Activated CD4-positive, alpha-beta T cell treated with anti-CD3 and anti-CD28 coated beads for 4 hours (primary cell): ENCODE measurements at regions not wholly inside any gene's neighbourhood (a gene's known extent, or its start where the extent isn't known, plus 50 kb on each side); places are given as distances from the start of the nearest gene placed in this dataset.
"Not testable (repeated sequence)": the region's sequence is repeated elsewhere in the genome, so short reads cannot be mapped to it uniquely, and the experiment has no call there.

Experiments used
- DNase-seq, 2 donors: peaks; one replicate each; pipeline ENCODE4 v3.0.0-alpha.2; 2020

DNA sequence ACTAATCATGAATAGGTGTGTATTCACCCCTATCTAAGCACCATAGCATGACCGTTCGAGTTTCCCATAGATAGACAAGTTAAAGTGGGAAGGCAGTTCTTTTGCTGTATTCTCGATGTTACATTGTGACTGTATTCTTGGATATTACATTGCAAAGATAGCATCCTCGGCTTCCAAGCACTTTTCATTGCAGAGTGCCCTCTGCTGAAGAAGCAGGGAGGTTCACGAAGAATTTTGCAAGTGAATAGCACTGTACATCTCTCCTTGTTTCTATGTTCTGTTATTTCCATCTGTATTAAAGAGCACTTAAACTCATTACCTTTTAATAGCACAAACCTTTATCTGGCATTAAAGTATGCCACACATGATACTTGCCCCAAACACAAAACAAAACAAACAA lies 426.7 kb upstream of the ARX start:
- no peak for DNase-seq

DNA sequence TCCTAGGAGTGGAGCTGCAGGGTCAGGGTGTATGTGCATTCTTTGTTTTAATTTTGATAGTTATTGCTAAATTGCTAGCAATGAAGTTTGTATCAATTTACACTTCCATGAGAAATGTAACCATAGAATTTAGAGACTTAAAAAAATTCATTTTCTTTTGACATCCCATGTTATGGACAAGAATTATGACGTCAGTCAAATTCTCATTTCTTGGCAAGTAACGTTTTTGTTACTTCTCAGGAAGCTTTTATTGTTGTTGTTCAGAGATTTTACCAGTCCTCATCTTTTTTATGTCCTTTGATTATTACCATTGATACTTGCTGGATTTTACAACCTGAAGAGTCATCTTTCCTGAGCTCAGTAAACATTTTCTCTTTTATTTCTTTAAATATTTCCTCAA lies 417.5 kb upstream of the ARX start:
- DNase-seq = no peak

DNA sequence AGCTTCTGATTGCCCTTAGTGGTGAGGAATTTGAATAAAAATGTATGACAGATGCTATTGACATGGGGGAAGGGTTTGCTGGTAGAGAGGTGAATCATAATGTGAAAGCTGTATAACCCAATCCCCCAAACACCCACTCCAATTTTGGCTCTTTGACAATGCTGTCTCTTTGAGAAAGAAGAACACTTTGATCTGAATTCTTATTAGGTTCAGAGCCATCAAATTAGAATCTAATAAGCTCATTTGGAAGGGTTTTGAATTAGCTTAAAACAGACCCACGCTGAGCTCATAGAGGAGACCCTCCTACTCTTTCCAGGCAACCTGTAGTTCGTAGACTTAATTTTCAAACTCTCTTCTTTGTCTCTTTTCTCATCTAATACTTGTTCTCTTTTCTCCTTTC lies 416.6 kb upstream of the ARX start:
- DNase-seq = no peak

DNA sequence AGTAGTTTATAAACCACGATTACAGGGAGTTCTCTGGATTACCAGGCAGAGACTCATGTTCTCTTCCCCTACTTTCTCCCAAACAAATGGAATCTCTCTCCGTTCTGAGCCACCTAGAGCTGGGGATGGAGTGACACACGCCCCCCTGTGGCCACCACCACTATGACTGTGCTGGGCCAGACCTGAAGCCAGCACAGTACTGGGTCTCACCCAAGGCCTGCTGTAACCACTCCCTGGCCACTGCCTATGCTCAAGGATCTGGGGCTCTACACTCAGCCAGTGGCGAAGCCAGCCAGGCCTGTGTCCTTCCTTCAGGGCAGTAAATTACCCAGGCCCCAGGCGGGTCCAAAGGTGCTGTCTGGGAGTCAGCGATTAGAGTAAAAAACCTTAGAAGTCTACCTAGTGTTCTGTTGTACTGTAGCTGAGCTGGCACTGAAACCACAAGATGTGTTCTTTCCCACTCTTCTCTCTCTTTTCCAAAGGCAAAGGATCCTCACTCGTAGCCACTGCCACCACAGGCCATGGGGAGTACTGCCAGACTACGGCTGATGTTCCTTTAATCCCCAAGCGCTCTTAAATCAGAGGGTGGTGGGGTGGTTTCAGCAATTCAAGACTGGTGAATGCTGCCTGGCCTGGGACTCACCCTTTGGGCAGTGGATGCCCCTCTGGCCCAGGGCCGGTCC lies 412.2 kb upstream of the ARX start:
- DNase-seq = no peak

DNA sequence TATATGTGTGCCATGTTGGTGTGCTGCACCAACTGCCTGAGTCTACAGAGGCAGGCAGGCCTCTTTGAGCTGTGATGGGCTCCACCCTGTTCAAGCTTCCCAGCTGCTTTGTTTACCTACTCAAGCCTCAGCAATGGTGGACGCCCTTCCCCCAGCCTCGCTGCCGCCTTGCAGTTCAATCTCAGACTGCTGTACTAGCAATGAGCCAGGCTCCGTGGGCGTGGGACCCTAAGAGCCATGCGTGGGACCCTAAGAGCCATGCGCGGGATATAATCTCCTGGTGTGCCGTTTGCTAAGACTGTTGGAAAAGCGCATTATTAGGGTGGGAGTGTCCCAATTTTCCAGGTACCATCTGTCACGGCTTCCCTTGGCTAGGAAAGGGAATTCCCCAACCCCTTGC lies 388.4 kb upstream of the ARX start:
- DNase-seq = not testable (repeated sequence)

DNA sequence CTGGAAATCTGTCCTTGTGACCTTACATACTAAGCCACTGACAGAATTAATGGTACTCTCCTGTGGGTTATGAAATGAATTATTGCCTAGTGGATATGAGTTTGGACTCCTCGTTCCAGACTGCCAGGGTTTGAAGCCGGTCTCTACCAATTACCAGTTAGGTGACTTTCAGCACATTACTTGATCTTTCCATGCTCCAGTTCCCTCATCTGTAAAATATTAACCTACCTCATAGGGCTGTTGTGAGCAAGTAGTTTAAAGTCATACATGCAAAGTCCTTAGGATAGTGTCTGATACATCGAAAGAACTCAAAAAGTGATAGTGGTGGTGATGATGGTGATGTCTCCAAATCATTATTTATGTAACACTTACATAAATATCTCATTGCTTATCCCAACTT lies 373.5 kb upstream of the ARX start:
- DNase-seq = no peak

DNA sequence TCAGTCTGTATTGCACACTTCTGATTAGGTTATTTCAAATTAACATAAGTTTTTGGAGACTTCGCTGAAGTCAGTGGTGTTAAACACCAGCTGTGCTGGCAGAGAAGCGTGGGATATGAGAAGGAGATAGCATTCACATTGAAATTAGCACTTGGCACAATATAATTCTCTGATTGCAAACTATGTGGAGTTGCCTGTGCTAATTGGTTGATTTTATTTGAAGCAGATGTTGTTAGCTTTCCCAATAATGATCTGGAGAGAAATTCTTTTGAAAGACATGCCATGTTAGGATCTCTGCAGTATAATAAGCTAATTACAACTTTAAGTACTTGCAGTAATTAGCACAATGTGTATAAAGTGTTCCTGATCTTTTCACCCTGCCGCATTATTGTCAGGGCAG lies 367.4 kb upstream of the ARX start:
- DNase-seq = no peak

DNA sequence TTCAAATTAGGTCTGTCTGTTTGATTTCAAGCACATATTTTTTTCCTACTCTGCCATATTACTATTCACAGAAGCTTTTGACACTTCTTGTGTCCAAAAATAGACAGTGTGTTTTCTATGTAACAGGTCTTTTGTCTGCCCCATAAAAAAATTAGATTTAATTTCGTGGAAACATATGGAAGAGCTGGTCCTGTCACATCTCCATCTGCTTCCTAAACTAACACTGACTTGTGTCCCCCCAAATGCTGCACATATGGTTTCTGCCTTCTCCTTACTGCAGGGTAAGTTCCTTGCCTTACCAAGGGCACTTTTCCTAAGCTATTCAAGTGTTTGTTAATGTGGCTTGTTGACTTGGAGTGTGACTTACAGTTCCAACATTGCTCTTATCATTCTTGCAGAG lies 340.7 kb upstream of the ARX start:
- no peak for DNase-seq

DNA sequence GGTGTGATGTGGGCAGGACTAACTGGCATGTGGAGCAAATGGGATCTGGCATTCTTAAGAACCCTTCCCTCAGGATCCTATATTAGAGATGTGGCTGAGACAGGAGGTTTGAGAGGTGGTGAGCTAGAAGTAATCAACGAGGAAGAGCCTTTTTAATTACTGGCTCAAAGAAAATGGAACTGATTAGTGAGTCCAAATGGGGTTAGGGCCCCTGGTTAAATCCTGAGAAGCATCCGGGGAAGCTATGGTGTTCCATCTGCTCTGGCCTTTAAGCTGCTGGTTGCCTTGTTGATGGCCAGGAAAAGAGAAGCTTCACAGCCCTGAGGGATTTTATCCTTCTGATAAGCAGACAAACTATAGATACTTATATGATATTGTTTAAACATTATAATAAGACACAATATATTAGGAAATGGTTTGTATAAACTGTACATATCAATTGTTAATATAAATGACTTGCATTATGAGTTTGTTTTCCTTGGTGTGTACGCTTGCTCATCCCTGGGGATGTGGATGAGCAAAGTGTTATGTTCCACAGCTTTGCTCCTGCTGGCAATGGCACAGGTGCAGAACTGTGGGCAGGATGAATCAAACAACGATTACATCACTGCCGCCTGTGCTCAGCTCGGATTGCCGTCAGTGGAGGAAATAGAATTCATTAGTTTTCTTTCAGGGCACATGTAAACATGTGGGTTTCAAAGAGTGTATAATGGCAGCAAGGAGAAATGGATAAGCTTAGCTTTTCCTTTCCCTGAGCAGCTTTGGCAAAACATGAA lies 328.6 kb upstream of the ARX start:
- DNase-seq = no peak

DNA sequence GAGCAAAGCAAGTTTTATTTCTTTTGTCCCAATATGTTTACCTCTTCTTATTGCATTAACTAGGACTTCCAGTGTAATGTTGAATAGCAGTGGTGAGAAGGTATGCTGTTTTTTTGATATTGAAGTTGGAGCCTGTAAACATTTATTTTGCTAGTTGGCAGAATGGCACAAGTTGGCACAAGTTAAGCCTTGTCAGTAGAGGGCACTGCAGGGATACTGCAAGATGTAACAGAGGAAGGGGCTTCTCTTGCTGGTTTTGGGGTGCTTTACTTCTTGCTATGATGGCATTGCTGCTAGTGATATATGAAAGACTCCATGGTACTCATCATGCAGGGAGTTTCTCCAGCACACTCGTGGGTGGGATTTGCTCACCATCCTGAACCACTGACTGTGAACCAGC lies 327.3 kb upstream of the ARX start:
- DNase-seq = no peak

DNA sequence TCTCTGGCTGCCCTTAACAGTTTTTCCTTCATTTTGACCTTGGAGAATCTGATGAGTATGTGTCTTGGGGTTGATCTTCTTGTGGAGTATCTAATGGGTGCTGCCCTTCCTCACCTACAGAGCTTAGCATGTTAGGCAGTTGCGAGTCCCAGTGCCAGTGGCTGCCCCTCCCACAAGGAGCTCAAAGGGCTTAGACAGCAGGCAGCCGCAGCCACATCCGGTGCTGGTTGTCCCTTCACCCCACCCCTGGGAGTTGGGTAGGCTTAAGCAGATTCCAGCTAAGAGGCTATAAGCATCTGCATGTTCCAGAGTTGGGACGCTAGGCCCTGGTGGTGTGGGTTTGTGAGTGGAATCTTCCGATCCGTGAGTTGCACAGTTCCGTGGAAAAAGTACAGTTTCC lies 322.1 kb upstream of the ARX start:
- DNase-seq = no peak

DNA sequence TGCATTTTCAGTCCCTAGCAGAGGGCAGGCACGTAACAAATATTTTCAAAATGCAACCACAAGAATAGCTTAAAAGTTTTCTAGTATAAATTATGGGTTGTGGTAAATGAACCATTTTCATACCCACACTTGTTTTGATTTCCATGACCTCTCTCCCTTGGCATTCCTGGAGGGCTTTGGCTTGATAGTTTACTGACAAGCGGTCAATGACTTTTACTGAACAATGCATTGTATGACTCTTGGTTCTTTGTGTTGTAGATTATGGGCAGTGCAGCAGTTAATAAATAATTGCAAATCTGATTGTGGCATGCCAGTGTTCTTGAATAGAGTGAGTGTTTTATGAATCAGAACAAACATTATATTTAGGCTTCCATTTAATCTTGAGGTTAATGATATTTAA lies 285.2 kb upstream of the ARX start:
- no peak for DNase-seq

DNA sequence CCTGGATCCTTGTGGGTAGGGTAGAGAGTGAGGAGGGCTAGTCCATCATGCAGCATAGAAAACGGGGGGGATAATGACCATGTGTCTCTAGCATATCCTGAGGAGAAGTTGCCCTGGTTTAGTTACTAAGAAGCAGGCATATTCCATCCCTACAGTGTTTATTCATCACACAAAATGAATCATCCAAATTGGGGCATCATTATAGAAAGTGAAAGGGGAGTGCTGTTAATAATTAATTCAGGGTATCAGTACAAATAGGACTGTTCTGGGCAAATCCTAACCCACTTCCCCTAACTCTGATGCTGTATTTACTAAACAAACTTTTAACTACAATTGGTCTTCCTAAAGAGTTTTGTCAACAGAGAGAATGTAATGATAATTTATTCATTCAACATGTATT lies 281.1 kb upstream of the ARX start:
- DNase-seq = no peak

DNA sequence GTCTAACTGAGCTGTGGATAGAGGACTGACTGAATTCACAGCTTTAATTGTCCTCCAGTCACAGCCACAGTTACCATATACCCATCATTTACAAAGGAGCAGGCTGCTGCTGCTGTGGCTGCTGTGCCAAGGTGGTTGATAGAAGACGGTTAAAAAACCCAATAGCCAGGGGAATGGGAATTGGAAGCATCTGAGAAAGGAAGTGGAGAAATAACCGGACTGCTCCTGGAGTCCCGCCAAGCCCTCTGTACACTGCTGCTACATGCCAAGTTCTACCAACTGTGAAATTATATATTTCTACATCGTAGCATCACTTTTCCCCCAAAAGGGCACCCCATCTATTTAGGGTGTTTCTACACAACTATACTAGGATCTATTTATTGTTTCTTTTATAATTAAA lies 279.7 kb upstream of the ARX start:
- no peak for DNase-seq

DNA sequence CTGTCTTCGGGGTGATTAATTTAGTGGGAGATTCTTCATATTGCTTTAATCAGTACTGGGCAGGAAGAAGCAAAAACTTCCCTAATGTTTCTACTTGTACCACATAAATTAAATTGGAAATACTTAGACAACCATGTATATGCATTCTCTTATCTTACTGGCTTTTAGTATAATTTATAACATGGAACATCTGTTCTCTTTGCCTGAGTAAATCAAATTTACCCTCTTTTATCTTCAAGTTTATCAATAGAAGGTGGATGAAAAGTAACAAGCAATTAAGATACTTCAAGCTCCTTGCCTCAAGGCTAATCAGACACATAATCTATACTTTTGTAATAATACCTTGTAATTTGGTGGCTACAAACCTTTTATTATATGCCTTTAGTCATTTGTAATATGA lies 274.4 kb upstream of the ARX start:
- DNase-seq = no peak

DNA sequence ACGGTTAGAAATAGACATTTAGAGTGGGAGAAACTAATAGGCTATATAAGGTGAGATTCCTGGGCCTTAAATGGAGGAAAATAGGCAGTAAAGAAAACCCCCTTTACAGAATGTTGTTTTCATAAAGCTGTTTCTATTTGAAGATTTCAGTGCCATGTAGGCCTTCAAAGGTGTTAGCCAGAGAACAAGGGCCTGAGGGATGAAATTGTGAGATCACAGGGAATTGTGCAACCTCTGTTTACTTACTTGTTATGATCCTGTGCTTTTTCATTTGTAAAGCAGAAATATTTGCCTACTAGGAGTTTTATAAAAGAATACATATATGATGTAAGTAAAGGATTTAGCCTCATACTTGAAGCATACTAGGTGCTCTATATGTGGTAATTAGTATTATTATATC lies 272.9 kb upstream of the ARX start:
- DNase-seq = no peak

DNA sequence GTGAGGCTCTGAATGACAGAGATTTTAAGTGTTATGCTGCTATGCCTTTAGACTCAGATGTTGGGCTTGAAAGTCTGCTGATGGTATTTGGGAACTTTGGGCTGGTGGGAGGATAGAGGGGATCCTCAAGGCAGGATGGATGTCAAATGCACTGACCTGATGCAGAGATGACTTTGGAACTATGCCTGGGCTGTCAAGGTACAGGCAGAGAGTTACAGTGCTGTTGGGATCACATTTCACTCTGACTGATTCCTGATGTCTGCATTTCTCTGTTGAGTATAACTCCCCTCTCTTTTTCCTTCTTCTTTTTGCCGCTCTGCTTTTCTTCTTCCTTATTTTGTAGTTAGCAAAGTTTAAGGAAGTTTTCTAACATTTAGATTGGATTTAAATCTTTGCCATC lies 271.8 kb upstream of the ARX start:
- DNase-seq = no peak

DNA sequence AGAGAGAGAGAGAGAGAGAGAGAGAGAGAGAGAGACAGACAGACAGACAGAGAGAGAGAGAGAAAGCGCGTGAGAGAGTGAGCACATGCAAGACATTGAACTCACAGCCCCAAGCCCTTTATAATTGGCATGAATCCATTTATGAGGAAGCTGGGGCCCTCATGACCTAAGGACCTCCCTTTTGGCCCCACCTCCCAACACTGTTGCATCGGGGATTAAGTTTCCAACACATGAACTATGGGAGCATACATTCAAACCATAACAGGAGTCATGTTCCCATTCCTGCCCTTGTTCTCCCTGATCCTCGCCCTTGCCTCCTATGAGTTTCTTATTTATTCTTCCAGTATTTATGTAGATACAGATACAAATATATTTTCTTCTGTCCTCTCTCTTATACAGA lies 269.8 kb upstream of the ARX start:
- no peak for DNase-seq

DNA sequence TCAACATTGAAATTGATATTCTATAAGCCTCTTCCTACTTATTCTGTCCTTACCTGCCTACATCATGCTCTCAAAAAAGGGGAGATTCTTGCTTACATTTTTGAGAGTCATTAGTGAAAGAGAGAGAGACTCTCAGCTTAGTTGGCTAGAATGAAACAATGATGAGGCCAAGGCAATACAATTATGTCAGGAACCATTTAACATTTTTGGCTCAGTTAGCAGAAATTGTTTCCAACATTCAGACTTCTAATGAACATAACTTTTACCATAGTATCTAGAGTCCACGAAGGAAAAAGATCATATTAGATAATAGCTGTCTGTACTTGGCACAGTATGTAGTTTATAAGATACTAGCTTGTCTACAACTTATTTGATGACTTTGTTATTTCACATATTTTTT lies 263.7 kb upstream of the ARX start:
- DNase-seq = no peak

DNA sequence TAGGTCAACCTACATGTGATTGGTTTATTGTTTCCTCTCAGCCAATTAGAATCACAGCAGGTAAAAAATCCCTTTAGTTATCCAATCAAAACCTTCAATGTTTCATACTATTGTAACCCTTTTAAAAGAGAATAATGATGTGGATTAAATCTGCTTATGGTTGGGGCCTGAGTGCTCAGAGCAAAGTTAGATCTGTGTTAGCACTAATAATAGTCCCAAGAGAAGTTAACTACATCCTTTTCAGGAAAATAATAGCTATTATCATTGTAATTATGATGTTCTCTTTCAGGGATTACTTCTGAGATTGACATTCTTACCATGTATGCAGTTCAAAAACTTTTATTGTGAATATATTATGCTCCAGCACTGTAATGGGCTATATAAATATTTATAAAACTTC lies 262.6 kb upstream of the ARX start:
- DNase-seq = no peak

DNA sequence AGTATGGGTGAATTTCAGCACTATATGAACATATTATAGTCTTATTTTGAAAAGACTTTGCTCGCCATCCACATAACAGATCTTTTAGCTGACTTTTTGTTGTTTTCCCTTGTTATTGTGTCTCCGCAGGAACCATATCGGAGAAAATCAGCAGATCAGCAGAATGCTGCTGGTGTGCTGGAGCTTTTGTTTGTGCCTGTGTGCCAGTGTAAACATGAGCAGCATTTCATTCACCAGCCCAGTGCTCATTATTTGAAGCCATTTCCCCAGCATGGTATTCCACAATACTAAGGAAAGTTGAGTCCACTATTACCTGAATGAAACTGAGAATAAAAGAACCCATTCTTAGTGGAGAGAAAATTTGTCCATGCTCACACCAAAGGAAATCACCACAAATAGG lies 261.8 kb upstream of the ARX start:
- DNase-seq = no peak

DNA sequence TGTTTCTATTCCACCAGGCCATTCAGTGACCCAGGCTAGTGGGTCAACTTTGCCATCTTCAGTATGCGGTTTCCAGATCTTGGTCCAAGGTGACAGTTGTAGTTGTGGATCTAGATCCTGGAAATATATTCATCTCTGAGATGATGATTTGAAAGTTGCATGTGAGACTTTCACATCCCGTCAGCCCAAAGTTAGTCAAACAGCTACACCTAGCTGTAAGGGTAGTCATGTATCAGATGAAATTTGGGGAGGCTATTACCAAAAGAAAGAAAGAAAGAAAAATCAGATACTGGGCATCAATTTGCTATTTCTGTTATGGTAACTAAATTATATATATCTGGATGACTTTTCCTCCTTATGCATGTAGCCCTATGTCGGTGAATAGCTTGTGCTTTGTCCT lies 259.4 kb upstream of the ARX start:
- no peak for DNase-seq

DNA sequence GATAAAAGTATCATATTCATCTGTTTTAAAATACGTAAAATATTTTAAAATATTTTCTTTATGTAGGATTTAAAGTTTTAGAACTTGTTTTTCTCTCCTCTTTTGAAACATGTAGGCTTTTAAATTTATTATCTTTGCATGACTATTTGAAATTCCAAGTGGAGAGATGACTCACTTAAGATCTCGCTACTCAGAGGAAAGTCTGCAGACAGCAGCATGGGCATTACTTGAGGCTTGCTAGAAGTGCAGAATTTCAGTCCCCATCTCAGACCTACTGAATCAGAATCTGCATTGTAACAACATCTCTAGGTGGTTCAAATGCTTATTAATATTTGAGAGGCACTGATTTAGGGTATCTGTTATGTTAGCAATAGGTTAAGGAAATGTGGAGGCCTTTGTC lies 225.7 kb upstream of the ARX start:
- DNase-seq = no peak

DNA sequence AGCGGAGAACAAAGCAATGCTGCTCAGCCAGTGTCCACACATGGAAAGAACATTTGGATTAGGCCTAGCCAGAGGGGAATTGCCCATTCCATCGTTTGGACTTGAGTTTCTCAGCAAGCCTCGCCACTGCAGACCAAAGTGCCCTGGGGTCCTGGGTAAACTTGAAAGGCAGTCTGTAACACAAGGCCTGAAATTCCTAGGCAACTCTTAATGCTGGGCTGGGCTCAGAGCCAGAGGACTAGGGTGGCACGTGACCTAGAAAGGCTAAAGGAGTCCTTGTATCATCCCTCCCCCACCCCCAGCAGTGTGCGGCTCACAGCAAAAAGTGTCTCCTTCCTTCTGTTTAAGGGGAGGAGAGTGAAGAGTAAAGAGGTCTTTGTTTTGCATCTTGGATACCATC lies 210.4 kb upstream of the ARX start:
- DNase-seq = no peak

DNA sequence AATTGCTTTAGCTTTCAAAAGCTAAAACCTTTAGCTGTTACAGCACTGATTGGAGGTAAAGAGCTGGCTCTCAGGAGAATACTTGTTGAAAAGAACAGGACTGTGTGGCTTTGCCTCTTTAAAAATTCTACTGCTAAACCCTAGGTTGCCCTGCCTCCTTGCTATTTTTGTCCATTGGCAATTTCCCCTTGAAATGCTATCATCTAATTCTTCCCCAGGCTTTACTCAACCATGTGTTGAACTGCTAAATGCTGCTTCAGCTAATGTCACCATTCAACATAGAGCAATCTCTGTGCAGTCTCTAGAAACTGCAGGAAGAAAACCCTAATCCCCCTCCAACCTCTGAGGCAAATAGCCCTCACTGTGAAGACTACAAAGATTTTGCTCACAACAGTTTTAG lies 203.7 kb upstream of the ARX start:
- no peak for DNase-seq
